CD4-positive, alpha-beta T cell treated with Interleukin-21 for 1 hour (primary cell): ENCODE measurements at regions not wholly inside any gene's neighbourhood (a gene's known extent, or its start where the extent isn't known, plus 50 kb on each side); places are given as distances from the start of the nearest gene placed in this dataset.
"Not testable (repeated sequence)": the region's sequence is repeated elsewhere in the genome, so short reads cannot be mapped to it uniquely, and the experiment has no call there.

Source experiments
- DNase-seq: peaks from one replicate; pipeline ENCODE4 v3.0.0-alpha.2; 2020

- no peak for DNase-seq
Observed at GRCh38 chr10:36538953-36539586, 586.3 kb upstream of the ANKRD30A start.

- peak; percentile 1 for DNase-seq
Observed at GRCh38 chr10:36534471-36535002, 590.9 kb upstream of the ANKRD30A start.

- DNase-seq, result no peak
Observed at GRCh38 chr10:36533861-36534260, 591.5 kb upstream of the ANKRD30A start.

GRCh38 chr10:36533316-36533715, 592.1 kb upstream of the ANKRD30A start:
- DNase-seq, result no peak

GRCh38 chr10:36531621-36532020, 593.8 kb upstream of the ANKRD30A start:
- no peak for DNase-seq

GRCh38 chr10:36526033-36526432, 599.4 kb upstream of the ANKRD30A start:
- no peak for DNase-seq

- not testable (repeated sequence) for DNase-seq
Observed at GRCh38 chr10:36524126-36524525, 601.3 kb upstream of the ANKRD30A start.

GRCh38 chr10:36519909-36520308, 605.5 kb upstream of the ANKRD30A start:
- DNase-seq, result no peak

GRCh38 chr10:36516281-36516680, 609.1 kb upstream of the ANKRD30A start:
- no peak for DNase-seq

- no peak for DNase-seq
Observed at GRCh38 chr10:36515319-36515718, 610.1 kb upstream of the ANKRD30A start.

GRCh38 chr10:36507715-36508114, 617.7 kb upstream of the ANKRD30A start:
- DNase-seq, result no peak

GRCh38 chr10:36506697-36507496, 618.5 kb upstream of the ANKRD30A start:
- no peak for DNase-seq

- DNase-seq, result no peak
Observed at GRCh38 chr10:36506261-36506660, 619.1 kb upstream of the ANKRD30A start.

GRCh38 chr10:36504758-36505157, 620.6 kb upstream of the ANKRD30A start:
- no peak for DNase-seq

- no peak for DNase-seq
Observed at GRCh38 chr10:36500266-36500665, 625.1 kb upstream of the ANKRD30A start.

- DNase-seq, result no peak
Observed at GRCh38 chr10:36499693-36500092, 625.7 kb upstream of the ANKRD30A start.

- no peak for DNase-seq
Observed at GRCh38 chr10:36496758-36497157, 628.6 kb upstream of the ANKRD30A start.

GRCh38 chr10:36494371-36494770, 631.0 kb upstream of the ANKRD30A start:
- DNase-seq, result no peak

GRCh38 chr10:36493516-36493880, 631.9 kb upstream of the ANKRD30A start:
- no peak for DNase-seq

GRCh38 chr10:36492590-36493515, 632.5 kb upstream of the ANKRD30A start:
- DNase-seq, result no peak

GRCh38 chr10:36491926-36492325, 633.5 kb upstream of the ANKRD30A start:
- no peak for DNase-seq

GRCh38 chr10:36489611-36490228, 635.7 kb upstream of the ANKRD30A start:
- no peak for DNase-seq

- no peak for DNase-seq
Observed at GRCh38 chr10:36489181-36489580, 636.2 kb upstream of the ANKRD30A start.
